ENCODE measurements at regions not wholly inside any gene's neighbourhood (a gene's known extent, or its start where the extent isn't known, plus 50 kb on each side); places are given as distances from the start of the nearest gene placed in this dataset.

DNA sequence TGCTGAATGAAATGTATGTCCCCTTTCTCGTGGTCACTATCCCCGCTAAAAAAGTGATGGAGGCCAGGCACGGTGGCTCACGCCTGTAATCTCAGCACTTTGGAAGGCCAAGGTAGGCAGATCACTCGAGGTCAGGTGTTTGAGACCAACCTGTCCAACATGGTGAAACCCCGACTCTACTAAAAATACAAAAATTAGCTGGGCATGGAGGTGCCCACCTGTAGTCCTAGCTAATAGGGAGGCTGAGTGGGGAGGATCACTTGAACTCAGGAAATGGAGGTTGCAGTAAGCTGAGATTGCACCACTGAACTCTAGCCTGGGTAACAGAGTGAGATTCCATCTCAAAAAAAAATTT is 91.4 kb upstream of the MKLN1 start:
- CTCF ChIA-PET, result interaction anchor here (0.9 to 1.6 kb wide), 4 partner anchors 11 to 89 kb away, joined by 3 to 4 read pairs (median 4); no protein-coding TSS in a partner anchor
- POLR2A ChIA-PET, result no interaction called here
- DNase-seq (ENCODE audit: extremely low spot score), result no peak
- TF ChIP-seq, protein P1, sequence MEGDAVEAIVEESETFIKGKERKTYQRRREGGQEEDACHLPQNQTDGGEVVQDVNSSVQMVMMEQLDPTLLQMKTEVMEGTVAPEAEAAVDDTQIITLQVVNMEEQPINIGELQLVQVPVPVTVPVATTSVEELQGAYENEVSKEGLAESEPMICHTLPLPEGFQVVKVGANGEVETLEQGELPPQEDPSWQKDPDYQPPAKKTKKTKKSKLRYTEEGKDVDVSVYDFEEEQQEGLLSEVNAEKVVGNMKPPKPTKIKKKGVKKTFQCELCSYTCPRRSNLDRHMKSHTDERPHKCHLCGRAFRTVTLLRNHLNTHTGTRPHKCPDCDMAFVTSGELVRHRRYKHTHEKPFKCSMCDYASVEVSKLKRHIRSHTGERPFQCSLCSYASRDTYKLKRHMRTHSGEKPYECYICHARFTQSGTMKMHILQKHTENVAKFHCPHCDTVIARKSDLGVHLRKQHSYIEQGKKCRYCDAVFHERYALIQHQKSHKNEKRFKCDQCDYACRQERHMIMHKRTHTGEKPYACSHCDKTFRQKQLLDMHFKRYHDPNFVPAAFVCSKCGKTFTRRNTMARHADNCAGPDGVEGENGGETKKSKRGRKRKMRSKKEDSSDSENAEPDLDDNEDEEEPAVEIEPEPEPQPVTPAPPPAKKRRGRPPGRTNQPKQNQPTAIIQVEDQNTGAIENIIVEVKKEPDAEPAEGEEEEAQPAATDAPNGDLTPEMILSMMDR (IDR thresholded peaks at IDR 0.05; ENCODE audit: control extremely low read depth, extremely low read depth, low read depth, missing control alignments), result no peak

DNA sequence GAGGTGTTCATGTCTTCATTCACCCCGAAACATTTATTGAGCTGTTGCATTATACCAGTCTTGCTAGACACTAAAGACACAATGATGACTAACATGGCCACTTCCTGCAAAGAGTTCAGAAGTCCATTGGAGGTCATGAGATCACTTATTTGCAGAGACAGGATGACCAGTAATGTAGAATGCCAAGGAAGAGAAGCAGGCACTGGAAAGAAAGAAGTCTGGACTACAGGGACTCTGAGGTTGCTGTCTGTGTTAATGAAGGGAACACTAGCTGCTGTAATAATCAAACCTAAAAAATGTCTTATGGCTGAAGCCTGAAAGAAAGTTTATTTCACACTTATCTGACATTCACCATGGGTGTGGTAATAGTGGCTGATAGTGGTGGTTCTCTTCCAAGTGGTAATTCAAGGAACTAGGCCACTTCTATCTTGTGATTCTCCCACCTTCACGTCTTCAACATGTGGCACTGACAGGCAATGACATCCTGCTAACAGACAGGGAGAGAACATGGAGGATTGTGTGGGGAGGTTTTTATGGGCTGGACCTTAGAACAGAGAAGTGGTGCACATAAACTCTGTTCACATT is 89.2 kb upstream of the MKLN1 start:
- TF ChIP-seq, protein P1 (IDR thresholded peaks at IDR 0.05; ENCODE audit: control extremely low read depth, extremely low read depth, low read depth, missing control alignments), result no peak
- ChIA-PET CTCF (interaction anchor here (1.1 to 1.7 kb wide), 6 partner anchors 11 to 62 kb away, joined by 3 to 4 read pairs (median 3); no protein-coding TSS in a partner anchor), POLR2A (no interaction called here)
- no peak for DNase-seq (ENCODE audit: extremely low spot score)

DNA sequence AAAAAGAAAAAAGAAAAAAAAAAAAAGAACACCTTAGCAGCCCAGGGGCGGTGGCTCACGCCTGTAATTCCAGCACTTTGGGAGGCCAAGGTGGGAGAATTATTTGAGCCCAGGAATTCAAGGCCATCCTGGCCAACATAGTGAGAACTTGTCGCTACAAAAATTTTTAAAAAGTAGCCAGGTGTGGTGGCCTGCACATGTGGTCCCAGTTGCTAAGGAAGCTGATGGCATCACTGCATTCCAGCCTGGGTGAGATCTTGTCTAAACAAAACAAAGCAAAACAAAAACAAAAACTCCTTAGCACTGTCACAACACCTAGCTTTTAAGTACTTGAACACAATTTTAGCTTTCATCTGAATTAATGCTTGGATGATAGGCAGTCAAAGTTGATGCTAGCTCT is 86.3 kb upstream of the MKLN1 start:
- CTCF ChIA-PET, result interaction anchor here (1.1 kb wide), 1 partner anchor 9 kb away, joined by 3 read pairs; no protein-coding TSS in a partner anchor
- TF ChIP-seq, protein P1 (IDR thresholded peaks at IDR 0.05; ENCODE audit: control extremely low read depth, extremely low read depth, low read depth, missing control alignments), result no peak
- POLR2A ChIA-PET, result no interaction called here
- DNase-seq (ENCODE audit: extremely low spot score), result no peak

DNA sequence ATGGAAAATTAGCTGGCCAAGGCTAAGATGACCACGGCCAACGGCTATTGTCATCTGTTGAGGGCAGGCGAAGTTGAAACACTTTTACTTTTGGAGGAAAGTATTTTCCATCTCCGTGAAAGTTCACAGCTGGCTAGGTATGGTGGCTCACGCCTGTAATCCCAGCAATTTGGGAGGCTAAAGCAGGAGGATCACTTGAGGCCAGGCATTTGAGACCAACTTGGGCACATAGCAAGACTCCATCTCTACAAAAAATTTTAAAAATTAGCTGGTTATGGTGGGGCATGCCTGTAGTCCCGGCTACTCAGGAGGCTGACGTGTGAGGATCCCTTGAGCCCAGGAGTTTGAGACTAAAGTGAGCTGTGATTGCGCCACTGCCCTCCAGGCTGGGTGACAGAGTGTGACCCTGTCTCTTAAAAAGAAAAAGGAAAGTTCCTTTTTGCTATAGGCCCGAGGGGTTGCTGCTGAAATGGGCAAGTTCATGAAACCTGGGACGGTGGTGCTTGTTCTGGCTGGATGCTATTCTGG is 85.5 kb upstream of the MKLN1 start:
- CTCF ChIA-PET, result no interaction called here

DNA sequence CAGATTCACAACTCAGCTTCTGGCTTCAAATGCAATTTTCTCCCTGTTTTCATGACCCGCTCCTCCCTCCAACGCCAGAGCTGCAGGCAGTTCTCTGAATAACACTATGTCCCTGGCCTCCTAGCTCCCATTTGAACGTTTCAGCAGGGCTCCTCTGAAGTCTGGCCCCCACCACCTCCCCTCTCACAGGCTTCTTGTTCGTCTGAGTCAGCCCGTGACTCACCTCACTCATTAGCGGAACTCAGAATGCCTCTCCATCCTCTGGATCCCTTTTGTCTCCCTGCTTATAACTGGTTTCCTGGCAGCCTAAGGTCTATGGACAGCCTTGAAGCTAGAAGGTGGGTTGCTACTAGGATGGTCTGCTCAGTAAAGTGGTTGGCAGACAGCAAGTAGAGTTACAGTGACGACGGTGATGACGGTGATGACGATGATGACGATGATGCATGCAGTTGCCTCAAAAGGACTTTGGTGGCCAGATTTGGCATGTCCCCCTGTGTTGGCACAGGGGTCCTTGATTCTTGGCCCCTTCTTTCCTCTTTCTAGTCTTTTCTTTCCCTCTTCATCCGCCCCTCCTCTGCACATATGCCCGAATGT is 83.3 kb upstream of the MKLN1 start:
- no peak for DNase-seq (ENCODE audit: extremely low spot score)
- ChIA-PET CTCF (interaction anchor here (1.4 kb wide), 1 partner anchor 9 kb away, joined by 4 read pairs; no protein-coding TSS in a partner anchor), POLR2A (no interaction called here)
- TF ChIP-seq, protein P1 (IDR thresholded peaks at IDR 0.05; ENCODE audit: control extremely low read depth, extremely low read depth, low read depth, missing control alignments), result no peak

More for the DNA sequence above, 85.5 kb upstream of the MKLN1 start:
- no peak for DNase-seq (ENCODE audit: extremely low spot score)
- POLR2A ChIA-PET, result no interaction called here
- TF ChIP-seq, protein P1 (IDR thresholded peaks at IDR 0.05; ENCODE audit: control extremely low read depth, extremely low read depth, low read depth, missing control alignments), result no peak

DNA sequence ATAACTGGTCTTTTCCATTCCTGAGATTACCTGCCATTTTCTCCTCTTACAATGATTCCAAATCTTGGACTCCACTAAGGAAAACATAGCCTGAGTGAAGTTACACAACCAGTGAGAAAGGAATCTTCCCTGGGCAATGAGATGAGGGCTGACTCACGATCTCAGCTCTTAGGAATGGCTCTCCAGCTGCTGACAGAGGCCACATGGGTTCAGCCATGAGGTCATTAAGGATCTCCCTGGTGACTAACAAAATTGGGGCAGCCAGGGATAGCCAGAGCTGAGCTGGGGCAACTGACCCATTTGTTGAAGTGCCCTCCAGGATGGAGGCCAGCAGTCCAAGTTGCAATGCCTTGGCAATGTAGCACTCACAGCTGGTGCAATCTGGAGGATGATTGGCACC is 78.7 kb upstream of the MKLN1 start:
- ChIA-PET POLR2A (no interaction called here), CTCF (interaction anchor here (1.3 kb wide), 1 partner anchor 11 kb away, joined by 4 read pairs; no protein-coding TSS in a partner anchor)
- DNase-seq (ENCODE audit: extremely low spot score), result no peak
- TF ChIP-seq, protein P1 (IDR thresholded peaks at IDR 0.05; ENCODE audit: control extremely low read depth, extremely low read depth, low read depth, missing control alignments), result no peak
